ENCODE measurements at regions not wholly inside any gene's neighbourhood (a gene's known extent, or its start where the extent isn't known, plus 50 kb on each side); places are given as distances from the start of the nearest gene placed in this dataset.

DNA sequence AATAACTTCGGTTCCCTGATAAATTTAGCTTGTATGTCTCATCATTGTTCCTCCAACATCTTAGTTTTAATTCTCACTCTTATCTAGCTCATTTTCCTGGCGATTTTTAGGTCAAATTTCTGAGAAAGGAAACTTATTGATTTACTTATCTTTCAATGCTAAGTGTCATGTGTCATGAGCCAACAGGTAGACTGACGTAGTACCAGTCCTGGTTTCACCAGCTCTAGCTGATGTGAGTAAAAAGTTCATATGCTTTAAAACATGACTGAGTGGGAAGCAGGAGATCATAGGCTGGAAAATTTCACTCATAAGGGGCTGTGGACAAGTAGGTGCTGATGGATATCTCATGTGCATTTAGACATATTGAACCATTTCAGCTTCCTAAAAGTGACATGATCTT lies 441.7 kb upstream of the NR3C2 start:
- TF ChIP-seq POLR2AphosphoS5 (IDR thresholded peaks at IDR 0.05; ENCODE audit: low read depth, low read length), result no peak
- no peak for TF ChIP-seq POLR2A (IDR thresholded peaks at IDR 0.05; ENCODE audit: low read depth, low read length)
